ENCODE measurements at regions not wholly inside any gene's neighbourhood (a gene's known extent, or its start where the extent isn't known, plus 50 kb on each side); places are given as distances from the start of the nearest gene placed in this dataset.
"Not testable (repeated sequence)": the region's sequence is repeated elsewhere in the genome, so short reads cannot be mapped to it uniquely, and the experiment has no call there.

DNA sequence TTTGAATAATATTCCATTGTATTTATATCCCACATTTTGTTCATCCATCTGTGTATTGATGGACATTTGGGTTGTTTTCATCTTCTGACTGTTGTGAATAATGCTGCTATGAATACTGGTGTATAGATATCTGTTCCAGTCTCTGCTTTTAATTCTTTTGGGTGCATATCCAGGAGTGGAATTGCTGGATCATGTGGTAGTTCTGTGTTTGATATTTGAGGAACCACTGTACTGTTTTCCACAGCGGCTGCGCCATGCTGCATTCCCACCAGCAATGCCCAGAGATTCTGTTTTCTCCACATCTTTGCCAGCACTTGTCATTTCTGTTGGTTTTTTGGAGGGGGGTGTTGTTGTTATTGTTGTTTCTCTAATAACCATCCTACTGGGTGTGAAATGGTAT, 131.6 kb upstream of the KIF26B start:
- DNase-seq = no peak

DNA sequence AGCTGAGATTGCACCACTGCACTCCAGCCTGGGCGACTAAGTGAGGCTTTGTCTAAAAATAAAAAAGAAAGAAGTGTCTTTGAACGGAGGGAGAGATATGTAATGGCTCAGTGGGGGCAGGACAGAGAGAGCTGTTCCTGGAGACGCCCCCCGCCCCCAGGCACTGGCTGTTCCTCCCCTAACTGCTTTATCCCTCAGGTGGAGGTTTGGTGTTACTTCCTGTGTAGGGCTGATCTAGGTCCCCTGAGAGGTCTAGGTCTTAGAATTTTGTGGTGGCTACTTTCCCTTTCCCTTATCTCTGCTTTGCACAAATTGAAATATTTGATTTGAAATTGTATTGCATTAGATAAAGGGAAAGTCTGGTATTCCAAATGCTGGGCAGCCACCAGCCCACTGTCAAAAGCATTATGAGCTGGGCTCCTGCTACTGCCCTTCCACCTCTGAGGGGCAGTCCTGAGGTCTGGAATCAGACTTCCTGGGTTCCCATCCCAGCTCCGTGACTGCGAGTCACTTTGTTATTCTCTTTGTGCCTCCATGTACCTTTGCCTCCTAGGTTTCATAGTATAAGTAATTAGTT, 134.8 kb upstream of the KIF26B start:
- no peak for DNase-seq

DNA sequence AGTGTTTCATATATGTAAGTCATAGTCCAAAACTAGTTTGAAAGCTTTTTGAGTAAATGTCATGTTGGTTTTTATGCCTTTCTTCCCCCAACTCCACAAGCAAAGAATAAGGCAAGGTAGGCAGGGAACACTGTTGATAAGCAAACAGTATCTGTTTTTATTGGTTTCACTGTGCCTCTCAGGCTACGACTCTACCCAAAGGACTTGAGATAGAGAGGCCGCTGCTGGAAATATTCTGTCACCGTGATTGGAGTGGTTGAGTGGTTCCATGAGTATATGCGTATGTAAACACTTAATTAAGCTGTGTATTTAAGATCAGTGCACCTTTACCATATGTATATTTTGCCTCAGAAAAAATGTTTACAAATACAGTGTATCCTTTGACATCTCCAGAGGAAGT, 138.1 kb upstream of the KIF26B start:
- DNase-seq = no peak

DNA sequence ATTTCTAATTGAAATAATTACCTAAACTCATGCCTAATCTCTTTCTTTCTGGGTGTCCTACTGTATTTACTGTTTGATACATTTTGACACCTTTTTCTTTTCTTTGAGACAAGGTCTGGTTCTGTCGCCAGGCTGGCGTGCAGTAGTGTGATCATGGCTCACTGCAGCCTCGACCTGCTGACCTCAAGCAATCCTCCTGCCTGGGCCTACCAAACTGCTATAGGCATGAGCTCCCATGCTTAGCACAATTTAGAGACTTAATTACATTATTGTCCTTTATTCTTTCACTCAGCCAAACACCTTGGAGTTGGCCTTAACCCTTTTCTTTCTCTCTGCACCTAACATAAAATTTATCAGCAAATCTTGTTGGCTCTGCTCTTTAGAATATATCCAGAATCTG, 139.8 kb upstream of the KIF26B start:
- DNase-seq = no peak

DNA sequence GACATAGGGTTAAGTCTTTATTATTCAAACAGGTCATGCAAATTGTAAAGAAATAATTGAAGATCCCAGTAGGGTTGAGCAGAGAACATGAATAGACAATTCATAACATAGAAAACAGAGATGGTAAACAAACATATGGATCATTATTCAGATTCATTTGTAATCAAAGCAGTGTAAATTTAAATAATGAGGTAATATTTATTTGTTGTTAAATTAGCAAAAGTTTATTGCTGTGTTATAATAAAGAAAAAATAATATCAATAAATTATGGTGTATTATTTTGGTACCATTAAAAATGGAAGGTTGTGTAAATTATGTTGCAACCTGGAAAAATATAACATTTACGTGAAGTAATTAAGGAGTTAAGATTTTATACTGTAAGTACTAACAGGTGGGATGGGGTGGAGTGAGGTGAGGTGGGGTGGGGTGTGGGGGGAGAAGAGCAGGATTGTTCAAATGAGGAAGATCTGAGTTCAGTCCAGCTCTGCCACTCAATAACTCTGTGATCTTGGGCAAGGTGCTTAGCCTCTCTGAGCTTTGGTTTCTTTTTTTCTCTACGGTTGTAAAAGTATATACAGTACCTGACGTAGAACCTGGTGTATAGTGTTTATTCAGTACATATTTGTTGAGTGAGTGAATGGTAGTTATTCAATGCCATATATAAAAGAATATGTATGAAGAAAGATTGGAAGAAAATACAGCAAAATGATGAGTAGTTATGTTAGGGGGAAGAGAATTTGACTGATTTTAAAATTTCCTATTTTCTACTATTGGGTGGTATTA, 140.3 kb upstream of the KIF26B start:
- DNase-seq = no peak

DNA sequence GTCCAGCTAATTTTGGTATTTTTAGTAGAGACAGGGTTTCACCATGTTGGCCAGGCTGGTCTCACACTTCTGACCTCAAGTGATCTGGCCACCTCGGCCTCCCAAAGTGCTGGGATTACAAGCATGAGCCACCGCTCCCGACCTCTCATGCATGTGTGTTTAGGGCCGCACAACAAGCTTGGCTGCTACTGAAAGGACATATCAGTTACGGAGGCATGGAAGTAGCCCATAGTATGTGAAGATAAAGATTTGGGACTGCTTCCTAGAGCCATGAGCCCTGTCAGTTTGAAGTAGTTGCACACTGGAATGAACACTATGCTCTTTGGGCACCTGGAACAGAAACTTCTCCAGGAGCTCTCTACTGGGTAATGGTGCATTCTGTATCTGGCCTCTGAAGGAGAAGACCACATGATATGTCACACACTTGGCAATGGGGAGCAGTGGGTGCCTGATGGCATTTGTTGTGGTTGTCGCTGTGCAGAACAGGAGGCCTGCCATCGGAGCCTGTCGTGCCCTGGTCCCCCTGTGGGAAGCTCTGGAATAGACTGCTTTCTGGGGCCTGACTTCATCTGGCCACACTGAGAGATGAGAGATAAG, 144.7 kb upstream of the KIF26B start:
- DNase-seq = no peak

DNA sequence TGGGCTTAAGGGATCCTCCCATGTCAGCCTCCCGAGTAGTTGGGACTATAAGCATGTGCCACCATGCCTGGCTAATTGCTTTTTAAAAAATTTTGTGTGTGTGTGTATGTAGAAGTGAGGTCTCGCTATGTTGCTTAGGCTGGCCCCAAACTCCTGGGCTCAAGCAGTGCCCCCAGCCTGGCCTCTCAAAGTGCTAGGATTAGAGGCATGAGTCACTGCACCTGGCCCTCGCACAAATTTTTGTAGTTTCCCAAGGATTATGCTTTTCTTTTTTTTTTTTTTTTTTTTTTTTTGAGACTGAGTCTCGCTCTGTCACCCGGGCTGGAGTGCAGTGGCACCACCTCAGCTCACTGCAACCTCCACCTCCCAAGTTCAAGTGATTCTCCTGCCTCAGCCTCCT, 144.4 kb upstream of the HNRNPU start:
- DNase-seq = no peak

DNA sequence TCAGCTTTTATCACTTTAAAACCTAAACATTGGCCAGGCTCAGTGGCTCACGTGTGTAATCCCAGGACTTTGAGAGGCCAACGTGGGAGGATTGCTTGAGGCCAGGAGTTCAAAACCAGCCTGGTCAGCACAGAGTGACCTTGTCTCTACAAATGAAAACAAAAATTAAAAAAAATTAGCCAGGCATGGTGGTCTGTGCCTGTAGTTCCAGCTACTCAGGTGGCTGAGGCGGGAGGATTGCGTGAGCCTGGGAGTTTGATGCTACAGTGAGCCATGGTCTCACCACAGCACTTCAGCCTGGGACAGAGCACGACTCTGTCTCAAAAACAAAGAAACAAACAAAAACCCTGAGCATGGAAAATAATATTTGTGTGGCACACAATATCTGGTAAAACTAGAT, 143.5 kb upstream of the HNRNPU start:
- DNase-seq = no peak

DNA sequence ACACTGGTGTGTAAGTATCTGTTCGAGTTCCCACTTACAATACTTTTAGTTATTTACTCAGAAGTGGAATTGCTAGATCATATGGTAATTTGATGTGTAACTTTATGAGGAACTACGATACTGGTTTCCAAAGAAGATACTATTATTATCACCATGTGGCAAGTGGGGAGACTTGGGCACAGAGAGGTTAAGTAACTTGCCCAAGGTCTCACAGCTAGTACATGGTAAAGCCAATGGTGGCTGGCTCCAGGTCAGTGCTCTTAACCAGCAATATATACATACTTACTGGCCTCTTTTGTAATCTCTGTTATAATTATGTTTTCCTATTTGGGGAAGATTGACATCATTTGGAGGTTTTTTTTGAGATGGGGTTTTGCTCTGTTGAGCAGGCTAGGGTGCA, 138.9 kb upstream of the HNRNPU start:
- no peak for DNase-seq

DNA sequence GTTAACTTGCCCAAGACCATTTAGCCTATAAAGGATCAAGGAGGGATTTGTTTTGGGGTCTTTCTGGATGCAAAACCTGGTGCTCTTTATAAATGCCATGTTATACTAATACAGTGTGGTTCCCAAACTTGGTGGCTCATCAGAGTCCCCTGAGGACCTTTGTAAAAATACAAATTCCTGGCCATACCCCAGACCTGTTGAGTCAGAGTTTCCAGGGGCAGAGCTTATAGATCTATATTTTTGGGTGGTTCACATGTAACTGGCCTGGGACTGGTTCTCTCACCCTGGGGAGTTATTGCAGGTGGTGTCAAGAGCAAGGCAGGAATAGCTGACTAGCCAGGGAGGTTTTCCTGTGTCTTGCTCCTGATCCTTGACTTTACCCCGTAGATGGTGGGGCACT, 136.9 kb upstream of the HNRNPU start:
- DNase-seq = no peak

DNA sequence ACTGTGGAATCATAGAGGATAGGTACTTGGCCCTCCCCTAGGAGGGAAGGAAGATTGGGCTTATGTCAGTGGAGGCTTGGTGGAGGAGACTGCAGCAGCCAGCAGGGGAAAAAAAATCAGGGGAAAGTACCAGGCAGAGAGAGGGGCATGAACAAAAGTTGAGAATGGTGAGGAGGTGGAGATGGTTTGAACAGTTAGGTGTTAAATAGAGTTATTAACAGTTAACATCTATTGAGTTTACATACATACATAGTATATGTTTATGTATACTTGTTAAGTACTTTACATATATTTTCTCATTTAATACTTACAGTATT, 136.5 kb upstream of the HNRNPU start:
- no peak for DNase-seq

DNA sequence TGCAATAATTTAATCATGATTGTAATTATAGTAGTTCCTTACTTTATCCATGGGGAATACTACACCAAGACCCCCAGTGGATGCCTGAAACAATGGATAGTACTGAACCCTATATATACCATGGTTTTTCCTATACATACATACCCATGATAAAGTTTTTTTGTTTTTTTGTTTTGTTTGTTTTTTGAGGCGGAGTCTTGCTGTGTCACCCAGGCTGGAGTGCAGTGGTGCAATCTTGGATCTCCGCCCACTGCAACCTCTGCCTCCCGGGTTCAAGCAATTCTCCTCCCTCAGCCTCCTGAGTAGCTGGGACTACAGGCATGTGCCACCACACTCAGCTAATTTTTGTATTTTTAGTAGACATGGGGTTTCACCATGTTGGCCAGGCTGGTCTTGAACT, 135.3 kb upstream of the HNRNPU start:
- not testable (repeated sequence) for DNase-seq

DNA sequence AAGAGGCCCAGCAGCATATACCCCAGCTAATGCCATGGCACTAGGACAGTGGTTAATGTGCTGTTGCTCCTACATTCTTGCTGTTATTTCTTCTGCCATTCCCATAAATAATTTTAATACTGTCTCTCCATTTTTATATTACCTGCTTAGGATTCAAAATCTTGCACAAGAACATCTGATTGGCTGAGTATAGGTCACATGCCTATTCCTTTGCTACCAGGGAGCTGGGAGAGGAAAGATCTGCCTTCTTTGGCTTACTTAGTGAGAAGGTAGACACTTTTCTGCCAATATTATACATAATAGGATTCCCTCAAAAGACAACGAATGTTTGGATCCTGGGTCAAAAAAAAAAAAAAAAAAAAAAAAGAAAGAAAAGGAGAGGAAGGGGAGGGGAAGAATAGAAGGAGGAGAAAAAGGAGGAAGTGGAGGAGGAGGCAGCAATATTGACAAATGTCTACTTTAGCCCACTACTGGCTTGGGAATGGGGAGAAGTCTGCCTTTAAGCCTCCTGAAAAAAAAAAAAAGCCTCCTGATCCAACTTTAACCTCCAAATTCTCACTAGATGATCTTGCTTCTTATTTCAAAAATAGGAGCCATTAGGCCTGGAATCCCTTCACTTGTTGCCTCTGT, 134.5 kb upstream of the HNRNPU start:
- no peak for DNase-seq

DNA sequence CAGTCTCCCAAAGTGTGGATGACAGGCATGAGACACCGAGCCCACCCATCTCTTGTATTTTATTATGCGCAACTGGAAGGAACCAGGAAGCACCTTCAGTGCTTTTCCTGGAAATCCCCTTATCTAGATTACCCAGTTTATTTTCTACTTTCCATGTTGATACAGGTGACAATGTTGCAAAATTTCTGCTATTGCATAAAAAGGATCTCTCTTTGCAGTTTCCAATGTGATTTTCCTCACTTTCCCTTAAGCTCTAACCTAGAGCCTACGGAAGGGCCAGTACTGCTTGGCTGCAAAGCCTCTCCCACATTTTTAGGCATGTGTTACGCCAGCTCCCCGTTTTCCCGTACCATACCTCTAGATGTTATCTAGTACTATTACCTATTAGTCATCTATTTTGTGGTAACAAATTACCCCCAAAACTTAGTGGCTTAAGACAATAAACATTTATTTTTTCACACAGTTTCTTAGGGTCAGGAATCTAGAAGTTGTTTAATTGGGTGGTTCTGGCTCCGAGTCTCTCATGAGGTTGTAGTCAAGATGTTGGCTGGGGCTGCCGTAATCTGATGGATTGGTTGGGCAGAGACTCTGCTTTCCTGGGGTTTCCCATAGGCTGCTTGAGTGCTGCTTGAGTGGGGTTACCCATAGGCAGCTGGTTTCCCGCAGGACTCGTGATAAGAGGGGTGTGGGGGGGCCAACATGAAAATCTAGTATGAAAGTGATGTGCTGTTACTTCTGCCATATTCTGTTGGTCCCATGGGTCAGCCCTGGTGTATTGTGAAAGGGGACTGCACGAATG, 131.5 kb upstream of the HNRNPU start:
- DNase-seq = no peak

DNA sequence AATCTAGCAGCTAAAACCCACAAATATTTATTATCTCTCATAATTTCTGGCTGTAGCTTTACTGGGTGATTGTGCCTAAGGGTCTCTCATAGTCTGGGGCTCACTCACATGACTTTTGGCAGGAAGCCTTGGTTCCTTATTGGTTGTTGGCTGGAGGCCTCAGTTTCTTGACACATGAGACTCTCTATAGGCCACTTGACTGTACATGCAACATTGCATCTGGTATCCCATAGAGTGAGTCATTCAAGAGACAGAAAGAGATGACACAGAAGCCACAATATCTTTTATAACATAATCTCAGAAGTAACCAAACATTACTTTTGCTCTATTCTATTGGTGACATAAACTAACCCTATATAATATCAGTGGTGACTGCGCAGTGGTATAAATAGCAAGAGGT, 128.5 kb upstream of the HNRNPU start:
- DNase-seq = no peak

DNA sequence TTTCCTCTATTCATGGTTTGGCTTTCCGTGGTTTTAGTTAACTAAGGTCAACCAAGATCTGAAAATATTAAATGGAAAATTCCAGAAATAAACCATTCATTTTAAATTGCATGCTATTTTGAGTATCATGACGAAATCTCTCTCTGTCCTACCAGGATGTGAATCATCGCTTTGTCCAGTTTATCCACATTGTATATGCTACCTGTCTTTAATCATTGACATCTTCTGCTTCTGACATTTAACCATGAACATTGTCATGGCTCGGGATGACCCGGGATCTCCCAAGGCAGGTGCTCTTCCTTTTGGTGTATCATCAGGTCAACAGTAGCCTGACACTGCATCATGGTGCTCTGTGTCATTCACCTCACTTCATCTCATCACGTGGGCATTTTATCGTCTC, 125.5 kb upstream of the HNRNPU start:
- DNase-seq = no peak

DNA sequence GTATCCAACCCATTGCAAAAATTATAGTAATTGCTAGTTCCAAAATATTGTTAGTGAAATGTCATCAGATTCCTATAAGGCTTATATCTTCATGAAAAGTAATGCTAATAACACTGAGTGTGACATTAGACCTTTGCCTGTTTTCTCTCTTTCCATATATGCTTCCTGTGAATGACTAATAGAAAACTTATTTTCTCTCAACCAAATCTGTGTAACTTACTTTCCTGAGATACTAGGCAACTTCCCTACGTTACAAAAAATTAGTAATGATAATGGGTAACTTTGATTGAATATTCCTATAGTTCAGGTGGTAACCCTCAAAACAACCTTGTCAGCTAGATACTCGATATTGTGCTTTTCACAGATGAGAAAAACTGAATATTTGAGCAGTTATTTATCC, 124.2 kb upstream of the HNRNPU start:
- DNase-seq = no peak

DNA sequence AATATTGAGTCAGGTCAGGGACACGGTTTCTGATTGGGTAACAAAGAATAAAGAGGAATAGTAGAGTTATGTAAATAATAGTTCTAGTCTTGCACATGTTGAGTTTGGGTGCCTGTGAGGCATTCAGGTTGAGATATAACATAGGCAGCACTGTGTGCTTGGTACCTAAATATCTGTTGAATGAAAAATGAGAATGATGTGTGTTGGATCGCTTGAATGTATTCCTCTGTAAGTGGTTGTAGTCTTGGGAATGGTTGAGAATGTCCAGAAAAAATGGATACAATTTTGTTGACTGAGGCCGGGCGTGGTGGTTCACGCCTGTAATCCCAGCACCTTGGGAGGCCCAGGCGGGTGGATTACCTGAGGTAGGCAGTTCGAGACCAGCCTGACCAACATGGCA, 116.3 kb upstream of the HNRNPU start:
- no peak for DNase-seq

DNA sequence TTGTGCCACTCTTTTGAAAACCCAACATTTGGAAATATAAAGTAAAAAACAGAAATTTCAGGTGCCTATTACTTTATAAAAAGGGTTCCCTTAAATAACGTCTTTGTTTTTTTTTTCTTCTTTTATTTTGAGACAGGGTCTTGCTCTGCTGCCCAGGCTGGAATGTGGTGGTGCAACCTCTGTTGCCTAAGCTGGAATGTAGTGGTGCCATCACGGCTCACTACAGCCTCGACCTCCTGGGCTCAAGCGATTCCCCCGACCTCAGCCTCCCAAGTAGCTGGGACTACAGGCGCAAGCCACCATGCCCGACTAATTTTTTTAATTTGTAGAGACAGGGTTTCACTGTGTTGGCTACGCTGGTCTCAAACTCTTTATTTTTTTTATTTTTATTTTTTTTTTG, 110.2 kb upstream of the HNRNPU start:
- DNase-seq = no peak

DNA sequence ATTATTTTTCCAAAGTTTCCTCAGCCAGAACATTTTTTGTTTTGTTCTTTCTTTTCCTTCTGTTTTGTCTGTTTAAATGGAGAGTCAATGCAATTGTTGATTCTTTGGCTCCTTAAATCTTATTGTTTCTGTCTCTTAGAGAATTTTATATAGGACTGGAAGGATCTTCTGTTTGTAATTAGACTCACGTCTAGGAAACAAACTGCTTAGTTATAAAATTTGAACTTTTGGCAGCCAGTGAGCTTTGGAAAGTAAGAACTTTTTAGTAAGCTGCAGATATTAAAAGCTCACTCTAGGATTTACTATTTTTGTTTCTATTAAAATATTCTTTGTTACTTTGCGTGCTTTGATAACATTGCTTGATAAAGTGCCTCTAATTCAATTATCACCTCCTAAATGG, 109.8 kb upstream of the HNRNPU start:
- DNase-seq = no peak

DNA sequence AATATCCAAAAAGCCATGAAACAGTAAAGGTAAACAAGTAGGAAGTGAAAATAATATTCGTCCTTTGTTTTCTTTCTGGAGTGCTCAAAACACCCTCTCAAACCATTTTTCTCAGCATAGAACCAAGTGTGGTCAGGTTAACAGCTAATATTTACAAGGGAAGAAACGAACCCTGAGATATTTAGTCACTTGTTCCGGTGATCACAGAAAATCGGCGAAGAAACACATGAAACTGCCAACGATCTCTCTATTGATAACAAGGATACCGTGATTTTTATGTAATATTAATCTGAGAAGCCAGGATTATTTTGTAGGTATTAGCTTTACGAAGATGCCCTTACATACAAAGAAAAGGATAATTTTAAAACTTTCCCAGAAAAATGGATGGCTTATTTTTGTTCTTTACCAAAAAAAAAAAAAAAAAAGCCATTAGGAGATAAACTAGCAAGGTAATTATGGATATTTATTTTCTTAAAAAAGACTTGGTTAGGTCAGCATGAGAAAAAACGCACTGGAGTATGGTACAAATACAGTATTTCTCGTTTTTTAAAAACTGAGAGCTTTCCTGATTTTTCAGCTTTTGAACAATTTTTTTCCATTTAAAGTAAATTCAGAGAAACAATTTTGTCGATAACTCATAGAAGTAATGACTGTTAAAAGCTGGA, 107.3 kb upstream of the HNRNPU start:
- DNase-seq = peak; percentile 68

DNA sequence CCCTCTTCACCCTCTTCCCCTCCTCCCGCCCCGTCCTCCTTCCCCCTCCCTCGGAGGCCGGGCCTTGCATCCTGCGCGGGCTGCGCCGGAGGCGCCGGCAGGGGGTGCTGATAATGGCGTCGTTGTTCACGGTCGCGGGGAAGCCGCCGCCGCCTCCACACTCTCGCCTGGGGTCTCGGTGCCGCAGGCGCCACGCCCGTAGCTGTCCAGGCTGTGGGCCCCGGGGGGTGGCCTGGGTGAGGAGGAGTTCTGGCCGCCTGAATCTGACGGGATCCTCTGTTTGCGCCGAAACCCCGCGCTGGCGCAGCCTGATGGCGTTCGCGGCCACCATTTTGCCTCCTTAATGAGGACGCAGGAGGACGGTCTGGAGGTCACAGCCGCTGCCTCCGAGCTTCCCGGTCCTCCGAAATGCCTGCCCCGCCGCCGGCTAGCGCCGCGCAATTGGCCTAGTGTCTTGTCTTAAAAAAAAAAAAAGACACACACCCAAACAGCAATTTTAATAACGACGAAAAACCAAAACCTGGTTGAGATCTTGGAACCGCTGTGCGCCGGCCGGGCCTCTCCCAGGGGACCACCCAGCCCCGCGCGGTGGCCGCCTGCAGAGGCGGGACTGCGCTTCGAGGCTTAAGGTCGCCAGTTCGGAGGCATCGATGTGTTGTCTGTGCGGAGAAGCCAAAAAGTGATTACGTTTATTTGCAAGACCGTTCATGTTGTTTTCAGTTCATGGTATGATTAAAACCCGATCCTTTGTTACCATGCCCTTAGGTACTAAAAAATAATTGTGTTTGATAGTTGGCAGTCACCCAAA, 106.6 kb upstream of the HNRNPU start:
- DNase-seq = peak; percentile 96

All from midbrain (tissue), 1 donor.